Activated CD8-positive, alpha-beta T cell treated with anti-CD3 and anti-CD28 coated beads, Interleukin-2, amount 10 ng/mL, durations not matched to agents 7 days and 5 days (primary cell): ENCODE measurements at regions not wholly inside any gene's neighbourhood (a gene's known extent, or its start where the extent isn't known, plus 50 kb on each side); places are given as distances from the start of the nearest gene placed in this dataset.

Experiments used
- ATAC-seq: fragments of 150-1000 bp; cut with Tn5 transposase; one replicate; pipeline ENCODE4 v1.10.0; 2021; ENCODE audit warnings: moderate library complexity
- CTCF ChIA-PET: fragments of 350-600 bp; sonication (Branson Sonifier 250); formaldehyde crosslinking; loops from one replicate; lab custom pipeline; 2021; ENCODE audit warnings: antibody characterized with exemption; lab: Charles Lee
- POLR2A ChIA-PET: fragments of 350-600 bp; sonication (Branson Sonifier 250); formaldehyde crosslinking; loops from one replicate; lab custom pipeline; 2021; ENCODE audit warnings: antibody characterized with exemption; lab: Charles Lee
- DNase-seq: peaks from one replicate; pipeline ENCODE4 v3.0.0-alpha.2; 2020
- H3K27ac Mint-ChIP-seq: one replicate; pipeline ENCODE4 v1.8.0; 2021; ENCODE audit warnings: mild to moderate bottlenecking, mixed read lengths
- H3K27me3 Mint-ChIP-seq: one replicate; pipeline ENCODE4 v1.8.0; 2021; ENCODE audit warnings: low read depth, mixed read lengths
- H3K36me3 Mint-ChIP-seq: one replicate; pipeline ENCODE4 v1.8.0; 2021; ENCODE audit warnings: low read depth, mixed read lengths
- H3K4me1 Mint-ChIP-seq: one replicate; pipeline ENCODE4 v1.8.0; 2021; ENCODE audit warnings: low read depth, mixed read lengths
- H3K4me3 Mint-ChIP-seq: one replicate; pipeline ENCODE4 v1.8.0; 2021; ENCODE audit warnings: mild to moderate bottlenecking, mixed read lengths
- H3K9me3 Mint-ChIP-seq: one replicate; pipeline ENCODE4 v1.8.0; 2022; ENCODE audit warnings: mixed read lengths; ENCODE audit not compliant: insufficient read depth

DNA sequence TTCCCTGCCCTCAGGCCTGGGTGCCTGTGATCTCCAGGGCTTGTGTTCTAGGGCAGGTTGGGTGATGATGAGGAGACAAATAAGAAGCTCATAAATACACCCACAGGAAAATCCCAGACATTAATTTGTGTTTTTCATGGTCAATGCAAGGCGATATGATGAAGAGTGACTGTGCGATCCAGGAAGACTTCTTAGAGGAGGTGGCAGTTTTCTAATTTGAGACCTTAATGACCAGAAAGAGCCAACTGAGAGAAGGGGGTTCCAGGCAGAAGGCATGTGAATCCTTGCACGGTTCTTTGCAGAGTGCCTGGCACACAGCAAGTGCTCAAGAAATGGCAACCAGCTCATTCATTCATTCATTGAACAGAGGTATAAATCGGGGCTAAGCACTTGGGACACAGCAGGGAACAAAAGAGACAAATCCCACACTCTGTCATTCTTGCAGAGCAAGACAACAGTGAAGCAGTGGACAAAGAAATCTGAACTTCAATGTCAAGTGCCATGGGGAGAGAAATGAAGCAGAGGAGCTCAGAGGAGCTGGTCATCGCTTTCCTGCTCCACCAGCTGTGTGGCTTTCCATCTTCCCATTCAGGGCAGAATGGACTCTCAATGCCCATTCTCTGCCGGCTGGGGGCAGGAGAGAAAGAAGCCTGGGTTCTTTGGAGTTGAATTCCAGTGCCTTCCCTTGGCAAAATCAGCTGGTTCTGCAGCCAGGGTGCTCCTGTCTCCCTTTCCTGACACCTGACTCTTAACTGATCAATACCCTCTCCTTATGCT is 128.3 kb downstream of the AACS start:
- no peak overlapping the region for H3K4me3 Mint-ChIP-seq
- ChIA-PET POLR2A (no interaction called here), CTCF (interaction anchor here (0.9 to 1.8 kb wide), 2 partner anchors 9 to 11 kb away, joined by 3 to 5 read pairs; no protein-coding TSS in a partner anchor)
- H3K9me3 Mint-ChIP-seq, result no peaks in the 10 kb centered on the region
- peaks cover 48% of the 10 kb centered on the region for H3K27me3 Mint-ChIP-seq
- ATAC-seq, result no peak
- no peak for DNase-seq
- no peaks in the 10 kb centered on the region for H3K4me1 Mint-ChIP-seq
- no peaks in the 10 kb centered on the region for H3K36me3 Mint-ChIP-seq
- H3K27ac Mint-ChIP-seq, result no peak overlapping the region

DNA sequence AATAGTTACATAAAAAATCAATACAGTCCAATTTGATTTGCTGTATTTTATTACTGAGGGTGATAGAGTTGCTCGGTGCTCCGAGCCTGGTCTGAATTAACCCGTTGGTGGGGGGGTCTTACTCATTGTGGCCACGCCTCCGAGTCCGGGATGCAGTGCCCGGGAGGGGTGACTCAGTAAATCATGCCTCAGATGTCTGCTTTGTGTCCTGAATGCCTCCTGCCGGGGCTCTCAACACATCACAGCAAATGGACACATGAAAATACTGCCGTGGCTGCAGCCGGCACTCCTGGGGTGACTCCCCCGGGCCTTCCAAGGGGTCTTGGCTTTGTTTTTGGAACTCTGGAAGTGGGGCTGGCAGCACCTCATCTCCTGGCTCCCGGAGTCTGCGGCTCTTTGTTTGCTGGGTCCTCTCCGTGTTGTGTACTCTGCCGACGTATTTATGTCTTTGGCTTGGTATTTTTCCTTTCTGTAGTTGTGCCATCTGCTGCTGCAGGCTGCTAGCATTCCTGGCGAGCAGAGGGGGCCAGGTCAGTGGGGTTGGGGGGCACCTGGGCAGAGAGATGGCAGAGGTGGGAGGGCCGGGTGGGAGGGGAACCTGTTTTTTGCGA is 129.0 kb downstream of the AACS start:
- ChIA-PET CTCF (no interaction called here), POLR2A (no interaction called here)
- Mint-ChIP-seq H3K27me3 (peaks cover 45% of the 10 kb centered on the region), H3K27ac (no peak overlapping the region), H3K4me3 (no peak overlapping the region), H3K4me1 (no peaks in the 10 kb centered on the region), H3K9me3 (no peaks in the 10 kb centered on the region), H3K36me3 (no peaks in the 10 kb centered on the region)
- DNase-seq (no peak), ATAC-seq (no peak)

- no peaks in the 10 kb centered on the region for H3K36me3 Mint-ChIP-seq
- CTCF ChIA-PET, result no interaction called here
- no peak overlapping the region for H3K27ac Mint-ChIP-seq
- H3K27me3 Mint-ChIP-seq, result peaks cover 41% of the 10 kb centered on the region
- ATAC-seq (no peak), DNase-seq (no peak)
- no peaks in the 10 kb centered on the region for H3K4me1 Mint-ChIP-seq
- H3K9me3 Mint-ChIP-seq, result no peaks in the 10 kb centered on the region
- H3K4me3 Mint-ChIP-seq, result no peak overlapping the region
- POLR2A ChIA-PET, result no interaction called here
These were observed 129.8 kb downstream of the AACS start for GRCh38 chr12:125194987-125195386.

DNA sequence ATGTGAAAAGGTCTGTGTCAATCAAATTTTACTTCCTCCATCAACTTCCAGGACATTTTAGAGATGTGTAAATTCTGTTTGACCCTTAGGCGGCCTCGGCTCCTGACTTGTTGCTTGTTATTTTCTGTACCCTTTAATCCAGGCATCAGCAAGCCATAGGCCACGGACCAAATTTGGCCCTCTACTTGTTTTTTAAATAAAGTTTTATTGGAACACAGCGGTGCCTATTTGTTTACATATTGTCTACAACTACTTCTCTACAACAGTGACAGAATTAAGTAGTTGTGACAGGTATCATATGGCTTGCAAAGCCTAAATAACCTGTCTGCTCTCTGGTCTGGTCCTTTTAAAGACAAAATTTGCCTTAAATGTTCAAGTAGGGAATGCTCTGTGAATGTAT is 132.1 kb downstream of the AACS start:
- no peaks in the 10 kb centered on the region for H3K9me3 Mint-ChIP-seq
- H3K27me3 Mint-ChIP-seq, result peaks cover 30% of the 10 kb centered on the region
- H3K27ac Mint-ChIP-seq, result no peak overlapping the region
- no peaks in the 10 kb centered on the region for H3K4me1 Mint-ChIP-seq
- no peaks in the 10 kb centered on the region for H3K36me3 Mint-ChIP-seq
- ChIA-PET CTCF (no interaction called here), POLR2A (no interaction called here)
- no peak for ATAC-seq
- no peak for DNase-seq
- H3K4me3 Mint-ChIP-seq, result no peak overlapping the region

DNA sequence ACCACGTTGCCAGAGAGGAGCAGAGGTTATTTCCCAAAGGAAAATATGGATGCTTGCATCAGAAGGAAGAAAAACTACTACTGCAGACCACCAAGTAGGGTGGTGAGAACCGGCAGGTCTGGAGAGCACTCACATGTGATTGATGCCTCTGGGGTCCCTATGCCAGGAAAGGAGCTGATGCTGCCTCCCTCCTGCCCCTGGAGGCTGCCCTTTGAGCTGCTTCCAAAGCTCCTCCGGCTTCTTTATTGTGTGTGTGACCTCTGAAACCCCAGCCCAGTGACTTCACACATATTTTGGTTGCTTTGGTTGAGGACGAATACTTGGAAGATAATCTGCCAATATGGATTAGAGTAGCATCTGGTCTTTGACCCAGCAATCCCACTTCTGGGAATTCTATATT is 133.4 kb downstream of the AACS start:
- DNase-seq, result no peak
- Mint-ChIP-seq H3K9me3 (no peaks in the 10 kb centered on the region), H3K4me1 (no peaks in the 10 kb centered on the region), H3K27ac (no peak overlapping the region), H3K4me3 (no peak overlapping the region), H3K27me3 (peaks cover 22% of the 10 kb centered on the region), H3K36me3 (no peaks in the 10 kb centered on the region)
- POLR2A ChIA-PET, result no interaction called here
- CTCF ChIA-PET, result no interaction called here
- ATAC-seq, result no peak

GRCh38 chr12:125201090-125201489 is 135.9 kb downstream of the AACS start:
- CTCF ChIA-PET, result interaction anchor here (2.3 kb wide), 1 partner anchor 18 kb away, joined by 11 read pairs; no protein-coding TSS in a partner anchor

GRCh38 chr12:125201940-125202339 is 136.7 kb downstream of the AACS start:
- ATAC-seq, result no peak
- Mint-ChIP-seq H3K27ac (no peak overlapping the region), H3K9me3 (no peaks in the 10 kb centered on the region), H3K36me3 (no peaks in the 10 kb centered on the region), H3K4me3 (no peak overlapping the region), H3K27me3 (peaks cover 8% of the 10 kb centered on the region), H3K4me1 (no peaks in the 10 kb centered on the region)
- ChIA-PET POLR2A (no interaction called here), CTCF (interaction anchor here (2.3 kb wide), 1 partner anchor 19 kb away, joined by 11 read pairs; no protein-coding TSS in a partner anchor)
- DNase-seq, result no peak

More at GRCh38 chr12:125201090-125201489, 135.9 kb downstream of the AACS start:
- DNase-seq (no peak), ATAC-seq (no peak)
- H3K4me1 Mint-ChIP-seq, result no peaks in the 10 kb centered on the region
- no peaks in the 10 kb centered on the region for H3K36me3 Mint-ChIP-seq
- peaks cover 9% of the 10 kb centered on the region for H3K27me3 Mint-ChIP-seq
- POLR2A ChIA-PET, result no interaction called here
- no peak overlapping the region for H3K27ac Mint-ChIP-seq
- H3K9me3 Mint-ChIP-seq, result no peaks in the 10 kb centered on the region
- H3K4me3 Mint-ChIP-seq, result no peak overlapping the region

GRCh38 chr12:125202421-125202820 is 137.2 kb downstream of the AACS start:
- Mint-ChIP-seq H3K4me1 (no peaks in the 10 kb centered on the region), H3K9me3 (no peaks in the 10 kb centered on the region), H3K4me3 (no peak overlapping the region), H3K27ac (no peak overlapping the region), H3K36me3 (no peaks in the 10 kb centered on the region), H3K27me3 (peaks cover 4% of the 10 kb centered on the region)
- ChIA-PET CTCF (interaction anchor here (0.6 to 2.3 kb wide), 5 partner anchors 9 to 296 kb away, joined by 3 to 11 read pairs (median 3); no protein-coding TSS in a partner anchor), POLR2A (no interaction called here)
- DNase-seq (no peak), ATAC-seq (no peak)

- ChIA-PET POLR2A (no interaction called here), CTCF (interaction anchor here (1.1 to 2.3 kb wide), 5 partner anchors 10 to 996 kb away, joined by 3 to 11 read pairs (median 3); no protein-coding TSS in a partner anchor)
- no peaks in the 10 kb centered on the region for H3K36me3 Mint-ChIP-seq
- H3K27me3 Mint-ChIP-seq, result peaks cover 4% of the 10 kb centered on the region
- no peaks in the 10 kb centered on the region for H3K9me3 Mint-ChIP-seq
- DNase-seq, result no peak
- H3K27ac Mint-ChIP-seq, result no peak overlapping the region
- H3K4me3 Mint-ChIP-seq, result no peak overlapping the region
- ATAC-seq, result no peak
- no peaks in the 10 kb centered on the region for H3K4me1 Mint-ChIP-seq
These were observed 138.0 kb downstream of the AACS start for GRCh38 chr12:125203145-125203765.

GRCh38 chr12:125205386-125205785 is 140.2 kb downstream of the AACS start:
- DNase-seq (no peak), ATAC-seq (no peak)
- Mint-ChIP-seq H3K4me3 (no peak overlapping the region), H3K27ac (no peak overlapping the region), H3K9me3 (no peaks in the 10 kb centered on the region), H3K27me3 (no peaks in the 10 kb centered on the region), H3K4me1 (peaks cover 6% of the 10 kb centered on the region), H3K36me3 (no peaks in the 10 kb centered on the region)
- POLR2A ChIA-PET, result no interaction called here
- CTCF ChIA-PET, result no interaction called here

GRCh38 chr12:125206711-125207110 is 141.5 kb downstream of the AACS start:
- ChIA-PET POLR2A (no interaction called here), CTCF (interaction anchor here (1.8 kb wide), 1 partner anchor 23 kb away, joined by 4 read pairs; no protein-coding TSS in a partner anchor)
- Mint-ChIP-seq H3K27ac (no peak overlapping the region), H3K4me1 (peaks cover 8% of the 10 kb centered on the region), H3K9me3 (no peaks in the 10 kb centered on the region), H3K36me3 (no peaks in the 10 kb centered on the region), H3K4me3 (no peak overlapping the region), H3K27me3 (no peaks in the 10 kb centered on the region)
- no peak for DNase-seq
- ATAC-seq, result no peak

DNA sequence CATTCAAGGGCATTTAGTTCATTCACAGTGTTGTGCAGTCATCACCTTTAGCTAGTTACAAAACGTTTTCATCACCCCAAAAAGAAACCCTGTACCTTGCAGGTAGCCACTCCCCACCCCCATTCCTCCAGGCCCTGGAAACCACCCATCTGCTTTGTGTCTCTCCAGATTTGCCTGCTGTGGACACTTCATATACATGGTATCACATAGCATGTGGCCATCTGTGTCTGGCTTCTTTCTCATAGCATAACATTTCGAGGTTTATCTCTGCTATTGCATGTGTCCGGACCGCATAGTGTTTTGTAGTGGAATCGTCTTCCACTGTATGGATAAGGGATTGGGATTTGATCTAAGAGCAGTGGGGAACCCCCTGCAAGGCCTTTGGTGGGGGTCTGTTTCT is 143.1 kb downstream of the AACS start:
- POLR2A ChIA-PET, result no interaction called here
- CTCF ChIA-PET, result interaction anchor here (1.8 kb wide), 1 partner anchor 25 kb away, joined by 4 read pairs; no protein-coding TSS in a partner anchor
- Mint-ChIP-seq H3K27ac (no peak overlapping the region), H3K27me3 (no peaks in the 10 kb centered on the region), H3K36me3 (no peaks in the 10 kb centered on the region), H3K9me3 (no peaks in the 10 kb centered on the region), H3K4me1 (peaks cover 8% of the 10 kb centered on the region), H3K4me3 (no peak overlapping the region)
- no peak for ATAC-seq
- no peak for DNase-seq
